ENCODE measurements at regions not wholly inside any gene's neighbourhood (a gene's known extent, or its start where the extent isn't known, plus 50 kb on each side); places are given as distances from the start of the nearest gene placed in this dataset.

DNA sequence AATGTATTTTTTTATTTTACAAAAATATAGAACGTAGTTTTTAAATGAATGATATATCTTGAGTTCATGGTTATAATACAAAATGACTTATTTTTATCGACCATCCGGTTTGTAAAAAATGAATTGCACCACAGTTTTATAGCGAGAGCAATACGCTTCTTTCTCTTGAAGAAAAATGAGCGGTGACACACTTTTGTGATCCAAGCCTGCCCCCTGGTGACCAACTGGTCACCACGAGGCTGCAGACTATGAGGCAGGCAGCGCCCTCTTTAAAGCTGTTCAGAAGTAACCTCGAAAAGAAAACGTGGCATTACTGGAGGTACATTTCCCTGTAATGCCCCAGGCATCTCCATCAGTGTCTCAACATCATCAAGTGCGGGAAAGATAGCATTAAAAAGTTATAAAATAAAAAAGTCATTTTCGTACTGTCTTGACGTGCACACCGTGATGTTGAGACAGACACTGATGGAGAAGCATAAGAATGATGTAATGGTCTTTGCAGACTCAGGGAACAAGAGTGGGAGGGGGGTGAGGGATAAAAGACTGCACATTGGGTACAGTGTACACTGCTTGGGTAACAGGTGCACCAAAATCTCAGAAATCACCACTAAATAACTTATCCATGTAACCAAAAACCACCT is 734.2 kb upstream of the ADAMTS5 start:
- TF ChIP-seq, protein P1, sequence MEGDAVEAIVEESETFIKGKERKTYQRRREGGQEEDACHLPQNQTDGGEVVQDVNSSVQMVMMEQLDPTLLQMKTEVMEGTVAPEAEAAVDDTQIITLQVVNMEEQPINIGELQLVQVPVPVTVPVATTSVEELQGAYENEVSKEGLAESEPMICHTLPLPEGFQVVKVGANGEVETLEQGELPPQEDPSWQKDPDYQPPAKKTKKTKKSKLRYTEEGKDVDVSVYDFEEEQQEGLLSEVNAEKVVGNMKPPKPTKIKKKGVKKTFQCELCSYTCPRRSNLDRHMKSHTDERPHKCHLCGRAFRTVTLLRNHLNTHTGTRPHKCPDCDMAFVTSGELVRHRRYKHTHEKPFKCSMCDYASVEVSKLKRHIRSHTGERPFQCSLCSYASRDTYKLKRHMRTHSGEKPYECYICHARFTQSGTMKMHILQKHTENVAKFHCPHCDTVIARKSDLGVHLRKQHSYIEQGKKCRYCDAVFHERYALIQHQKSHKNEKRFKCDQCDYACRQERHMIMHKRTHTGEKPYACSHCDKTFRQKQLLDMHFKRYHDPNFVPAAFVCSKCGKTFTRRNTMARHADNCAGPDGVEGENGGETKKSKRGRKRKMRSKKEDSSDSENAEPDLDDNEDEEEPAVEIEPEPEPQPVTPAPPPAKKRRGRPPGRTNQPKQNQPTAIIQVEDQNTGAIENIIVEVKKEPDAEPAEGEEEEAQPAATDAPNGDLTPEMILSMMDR (IDR thresholded peaks at IDR 0.05) = peak; percentile 97
- TF ChIP-seq EZH2phosphoT487 (IDR thresholded peaks at IDR 0.05) = no peak
- no peak for TF ChIP-seq EZH2 (IDR thresholded peaks at IDR 0.05)
